ENCODE measurements at regions not wholly inside any gene's neighbourhood (a gene's known extent, or its start where the extent isn't known, plus 50 kb on each side); places are given as distances from the start of the nearest gene placed in this dataset.

DNA sequence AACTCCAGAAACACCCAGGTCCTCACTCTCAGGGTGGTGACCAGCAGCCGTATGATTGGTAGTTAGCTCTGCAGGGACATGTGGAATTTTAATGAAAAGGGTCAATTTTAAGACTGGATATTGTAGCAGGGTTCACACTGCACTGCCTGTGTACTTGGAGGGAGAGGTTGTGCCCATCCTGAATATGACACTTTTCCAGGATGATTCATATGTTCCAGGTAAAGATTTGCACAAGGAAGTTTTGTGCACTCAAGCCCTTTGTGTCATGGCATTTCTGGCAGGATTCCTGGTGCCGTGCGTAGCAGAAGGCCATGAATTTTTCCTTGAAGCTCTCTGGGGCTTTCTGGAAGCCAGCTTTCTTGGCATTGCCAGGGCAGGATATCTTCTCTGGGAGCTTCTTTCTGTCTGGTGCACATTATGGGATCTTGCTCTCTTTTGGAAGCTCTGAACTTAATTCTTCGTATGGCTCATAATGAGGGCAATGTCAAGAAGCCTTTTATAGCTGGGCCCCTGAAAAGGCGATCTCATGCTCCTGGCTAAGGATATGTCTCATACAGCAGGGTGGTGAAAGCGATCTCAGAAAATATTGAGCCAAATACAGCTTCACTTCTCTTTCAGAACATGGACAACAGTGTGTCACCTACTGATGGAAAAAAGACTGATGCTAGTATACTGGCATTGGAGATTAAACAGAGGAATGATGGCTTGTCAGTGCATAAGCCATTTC, 1133.9 kb downstream of the AACS start:
- no peak overlapping the region for H3K4me3 Mint-ChIP-seq
- ATAC-seq (ENCODE audit: low read depth) (no peak), DNase-seq (no peak)
- H3K27ac Mint-ChIP-seq: no peak overlapping the region
- peaks cover 7% of the 10 kb centered on the region for H3K9me3 Mint-ChIP-seq
- ChIA-PET CTCF (no interaction called here), POLR2A (no interaction called here)
- TF ChIP-seq, protein P1, sequence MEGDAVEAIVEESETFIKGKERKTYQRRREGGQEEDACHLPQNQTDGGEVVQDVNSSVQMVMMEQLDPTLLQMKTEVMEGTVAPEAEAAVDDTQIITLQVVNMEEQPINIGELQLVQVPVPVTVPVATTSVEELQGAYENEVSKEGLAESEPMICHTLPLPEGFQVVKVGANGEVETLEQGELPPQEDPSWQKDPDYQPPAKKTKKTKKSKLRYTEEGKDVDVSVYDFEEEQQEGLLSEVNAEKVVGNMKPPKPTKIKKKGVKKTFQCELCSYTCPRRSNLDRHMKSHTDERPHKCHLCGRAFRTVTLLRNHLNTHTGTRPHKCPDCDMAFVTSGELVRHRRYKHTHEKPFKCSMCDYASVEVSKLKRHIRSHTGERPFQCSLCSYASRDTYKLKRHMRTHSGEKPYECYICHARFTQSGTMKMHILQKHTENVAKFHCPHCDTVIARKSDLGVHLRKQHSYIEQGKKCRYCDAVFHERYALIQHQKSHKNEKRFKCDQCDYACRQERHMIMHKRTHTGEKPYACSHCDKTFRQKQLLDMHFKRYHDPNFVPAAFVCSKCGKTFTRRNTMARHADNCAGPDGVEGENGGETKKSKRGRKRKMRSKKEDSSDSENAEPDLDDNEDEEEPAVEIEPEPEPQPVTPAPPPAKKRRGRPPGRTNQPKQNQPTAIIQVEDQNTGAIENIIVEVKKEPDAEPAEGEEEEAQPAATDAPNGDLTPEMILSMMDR (IDR thresholded peaks at IDR 0.05): no peak
- intact Hi-C loops (cut with micrococcal nuclease): no loop called here
- no peaks in the 10 kb centered on the region for H3K27me3 Mint-ChIP-seq
- no peaks in the 10 kb centered on the region for H3K36me3 Mint-ChIP-seq (ENCODE audit: low read depth)
- peaks cover 5% of the 10 kb centered on the region for H3K4me1 Mint-ChIP-seq

DNA sequence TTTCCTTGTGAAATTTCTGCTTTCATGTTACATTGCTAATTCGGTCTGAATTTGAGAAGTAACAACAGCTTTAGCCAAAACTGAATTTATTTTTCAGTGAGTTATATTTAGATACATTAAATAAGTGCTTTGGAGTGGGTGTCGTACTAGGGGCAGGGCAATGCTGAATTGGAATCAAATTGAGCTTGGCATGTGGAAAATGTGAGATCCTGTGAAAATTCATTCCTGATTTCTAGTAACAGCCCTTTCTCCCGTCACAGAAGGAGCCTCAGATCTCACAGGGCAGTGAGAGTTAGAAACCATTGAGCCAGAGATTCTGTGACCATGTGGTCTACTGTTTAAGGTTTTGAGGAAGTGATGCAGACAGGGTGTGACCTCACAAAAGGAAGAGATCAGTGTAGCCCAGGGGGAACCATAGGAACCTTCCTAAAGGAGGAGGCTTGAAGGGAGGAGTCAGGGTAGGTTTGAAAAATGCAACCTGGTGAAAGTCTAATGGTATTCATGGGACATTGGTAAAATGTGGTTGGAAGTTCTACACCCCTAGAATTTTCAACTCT, 1136.8 kb downstream of the AACS start:
- TF ChIP-seq, protein P1 (IDR thresholded peaks at IDR 0.05): no peak
- DNase-seq: no peak
- peaks cover 2% of the 10 kb centered on the region for H3K4me1 Mint-ChIP-seq
- H3K27me3 Mint-ChIP-seq: no peaks in the 10 kb centered on the region
- peaks cover 3% of the 10 kb centered on the region for H3K9me3 Mint-ChIP-seq
- H3K4me3 Mint-ChIP-seq: no peak overlapping the region
- ATAC-seq (ENCODE audit: low read depth): peak; percentile 45
- H3K36me3 Mint-ChIP-seq (ENCODE audit: low read depth): no peaks in the 10 kb centered on the region
- intact Hi-C loops (cut with micrococcal nuclease): no loop called here
- no peak overlapping the region for H3K27ac Mint-ChIP-seq
- POLR2A ChIA-PET: no interaction called here
- CTCF ChIA-PET: no interaction called here

DNA sequence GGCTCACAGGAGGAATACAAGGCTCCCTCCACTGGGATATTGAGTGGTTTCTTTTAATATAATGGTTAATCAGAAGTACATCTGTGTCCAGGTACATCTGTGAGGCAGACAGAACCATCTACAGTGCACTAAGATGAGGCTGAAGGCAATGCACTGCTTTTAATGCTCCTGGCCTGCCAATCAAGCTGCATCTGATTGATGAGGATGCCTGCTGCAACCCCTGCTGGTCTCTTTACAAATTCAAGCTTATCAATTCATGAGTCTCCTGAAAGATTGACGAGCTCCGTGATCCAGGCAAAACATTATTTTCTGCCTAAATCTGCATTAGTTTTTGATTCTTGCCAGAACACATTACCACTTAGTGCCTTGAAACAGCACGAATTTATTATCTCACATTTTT, 1139.1 kb downstream of the AACS start:
- DNase-seq (no peak), ATAC-seq (ENCODE audit: low read depth) (no peak)
- intact Hi-C loops (cut with micrococcal nuclease): no loop called here
- Mint-ChIP-seq H3K27me3 (no peaks in the 10 kb centered on the region), H3K36me3 (ENCODE audit: low read depth) (no peaks in the 10 kb centered on the region), H3K9me3 (peaks cover 3% of the 10 kb centered on the region), H3K4me3 (no peak overlapping the region), H3K27ac (no peak overlapping the region), H3K4me1 (peaks cover 2% of the 10 kb centered on the region)
- CTCF ChIA-PET: no interaction called here
- POLR2A ChIA-PET: no interaction called here
- TF ChIP-seq, protein P1 (IDR thresholded peaks at IDR 0.05): no peak

DNA sequence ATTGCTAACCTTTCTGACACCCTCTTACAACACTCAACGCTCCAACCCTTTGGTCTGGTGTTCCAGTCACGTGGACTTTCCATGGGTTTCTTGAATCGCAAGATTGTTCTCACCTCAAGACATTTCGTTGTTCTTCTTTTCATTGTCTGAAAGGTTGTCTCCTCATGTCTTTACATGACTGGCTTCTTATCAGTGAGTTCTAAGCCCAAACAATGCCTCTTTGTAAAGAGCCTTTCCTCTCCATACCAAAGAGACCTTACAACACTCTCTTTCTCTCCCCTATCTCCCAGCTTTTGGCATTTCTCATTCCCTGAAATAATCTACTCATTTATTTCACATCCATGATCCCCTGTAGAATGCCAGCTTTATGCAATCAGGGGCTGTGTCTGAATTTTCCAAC, 1144.8 kb downstream of the AACS start:
- no peak for ATAC-seq (ENCODE audit: low read depth)
- TF ChIP-seq, protein P1 (IDR thresholded peaks at IDR 0.05): no peak
- DNase-seq: no peak
- intact Hi-C loops (cut with micrococcal nuclease): no loop called here
- H3K36me3 Mint-ChIP-seq (ENCODE audit: low read depth): no peaks in the 10 kb centered on the region
- CTCF ChIA-PET: no interaction called here
- no peak overlapping the region for H3K4me3 Mint-ChIP-seq
- H3K9me3 Mint-ChIP-seq: no peaks in the 10 kb centered on the region
- H3K4me1 Mint-ChIP-seq: no peaks in the 10 kb centered on the region
- no peaks in the 10 kb centered on the region for H3K27me3 Mint-ChIP-seq
- no peak overlapping the region for H3K27ac Mint-ChIP-seq
- POLR2A ChIA-PET: no interaction called here

DNA sequence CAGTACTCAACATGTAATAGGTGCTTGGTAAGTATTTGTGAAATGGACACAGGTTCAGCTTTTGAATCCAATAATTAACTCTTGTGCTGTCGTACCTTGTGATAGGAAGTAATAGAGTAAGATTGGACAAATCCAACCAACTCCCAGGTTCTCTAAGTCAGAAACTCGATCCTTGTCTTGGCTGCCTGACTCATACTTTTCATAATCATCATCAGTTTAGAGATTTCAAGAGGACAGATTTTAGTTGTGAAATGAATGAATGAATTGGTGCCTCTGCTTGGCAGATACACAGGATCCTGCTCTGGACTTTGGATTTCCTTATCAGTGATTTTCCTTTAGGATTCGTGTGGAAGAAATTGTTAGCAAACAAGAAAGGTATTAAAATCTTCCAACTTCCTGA, 1145.2 kb downstream of the AACS start:
- TF ChIP-seq, protein P1 (IDR thresholded peaks at IDR 0.05): no peak
- DNase-seq (no peak), ATAC-seq (ENCODE audit: low read depth) (no peak)
- CTCF ChIA-PET: no interaction called here
- Mint-ChIP-seq H3K36me3 (ENCODE audit: low read depth) (no peaks in the 10 kb centered on the region), H3K27me3 (no peaks in the 10 kb centered on the region), H3K27ac (no peak overlapping the region), H3K9me3 (no peaks in the 10 kb centered on the region), H3K4me1 (no peaks in the 10 kb centered on the region), H3K4me3 (no peak overlapping the region)
- intact Hi-C loops (cut with micrococcal nuclease): no loop called here
- POLR2A ChIA-PET: no interaction called here

All from activated B cell treated with CpG ODN at 0.5 μM for 24 hours (primary cell).